Muscle layer of colon (tissue), 2 donors: ENCODE measurements at regions not wholly inside any gene's neighbourhood (a gene's known extent, or its start where the extent isn't known, plus 50 kb on each side); places are given as distances from the start of the nearest gene placed in this dataset.

Source experiments
- H3K27ac ChIP-seq: one replicate; pipeline ENCODE4 v1.7.0; 2013; ENCODE audit warnings: low read depth, mild to moderate bottlenecking, low read length, moderate library complexity
- H3K27me3 ChIP-seq, 2 donors: one replicate each; pipeline ENCODE4 v1.7.0; 2013; ENCODE audit warnings: low read length in 2 of 2, mild to moderate bottlenecking in 2 of 2; ENCODE audit not compliant: insufficient read depth in 2 of 2, control insufficient read depth in 1 of 2
- H3K36me3 ChIP-seq: one replicate; pipeline ENCODE4 v1.7.0; 2013; ENCODE audit warnings: mild to moderate bottlenecking, low read length; ENCODE audit not compliant: insufficient read depth
- H3K4me1 ChIP-seq: one replicate; pipeline ENCODE4 v1.7.0; 2013; ENCODE audit warnings: mild to moderate bottlenecking, low read length; ENCODE audit not compliant: insufficient read depth
- H3K4me3 ChIP-seq, 2 donors: one replicate each; pipeline ENCODE4 v1.7.0; 2013; ENCODE audit warnings: low read length in 2 of 2, low read depth in 1 of 2, mild to moderate bottlenecking in 1 of 2, moderate library complexity in 1 of 2
- H3K9ac ChIP-seq: one replicate; pipeline ENCODE4 v1.7.0; 2013; ENCODE audit warnings: low read length
- H3K9me3 ChIP-seq: one replicate; pipeline ENCODE4 v1.7.0; 2013; ENCODE audit warnings: mild to moderate bottlenecking, low read length
- donor health status: abdominal sarcoma.
- donor health status: Adenocarcinoma of cecum.

DNA sequence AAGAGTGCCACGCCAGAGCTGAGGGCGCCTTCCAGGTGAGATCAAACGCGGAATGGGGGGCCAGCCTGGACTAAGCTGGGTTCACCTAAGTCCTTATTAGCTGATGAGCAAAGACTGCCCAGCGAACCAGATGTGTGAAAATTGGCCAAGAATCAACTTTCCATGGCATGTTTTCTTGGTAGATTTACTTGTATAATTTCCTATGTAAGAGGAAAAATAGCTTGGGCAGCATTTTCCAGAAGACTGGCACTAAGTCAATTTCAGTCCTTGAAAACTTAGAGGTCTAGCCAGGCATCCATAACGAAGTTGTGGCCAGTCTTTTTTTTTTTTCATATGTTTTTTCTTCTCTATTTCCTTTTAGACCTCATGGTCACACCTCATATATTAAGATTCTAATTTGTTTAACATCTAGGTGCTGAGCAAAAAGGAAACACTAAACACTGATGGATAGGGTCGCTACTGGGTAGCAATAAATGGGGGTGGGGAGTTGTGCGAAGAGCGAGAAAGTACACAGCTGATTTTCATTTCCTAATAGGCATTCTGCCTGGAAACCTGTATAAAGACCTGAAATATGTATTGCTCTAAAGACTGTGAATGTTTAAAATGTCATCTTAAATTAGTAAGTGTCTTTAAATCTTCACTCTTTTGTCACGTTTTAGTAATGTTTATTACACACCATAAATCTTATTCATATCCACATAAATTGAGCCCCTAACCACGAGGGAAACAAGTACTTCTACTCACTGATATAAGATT is 188.8 kb downstream of the CD83 start:
- H3K27ac ChIP-seq: no peak overlapping the region
- no peaks in the 10 kb centered on the region for H3K27me3 ChIP-seq
- no peak overlapping the region for H3K4me3 ChIP-seq
- H3K36me3 ChIP-seq: no peaks in the 10 kb centered on the region
- H3K9ac ChIP-seq: no peak overlapping the region
- H3K9me3 ChIP-seq: no peaks in the 10 kb centered on the region
- H3K4me1 ChIP-seq: no peaks in the 10 kb centered on the region

DNA sequence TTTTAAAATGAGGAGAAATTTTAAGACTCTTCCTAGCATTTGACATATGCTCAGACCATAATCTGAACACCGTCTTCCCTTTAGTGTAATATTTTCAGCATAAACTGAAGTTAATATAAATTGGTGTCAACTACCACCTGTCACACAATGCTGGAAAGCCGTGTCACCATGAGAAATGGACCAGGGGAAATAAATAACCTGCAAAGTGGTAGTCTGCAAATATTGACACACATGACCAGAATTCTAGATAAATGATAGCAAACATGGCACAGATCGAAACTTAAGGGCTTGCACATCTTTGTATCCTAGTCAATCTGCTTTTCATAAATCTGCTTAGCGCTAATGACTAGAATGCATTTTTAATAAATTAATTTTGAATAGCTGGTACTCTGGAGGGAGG is 191.9 kb downstream of the CD83 start:
- H3K27me3 ChIP-seq: no peaks in the 10 kb centered on the region
- no peak overlapping the region for H3K9ac ChIP-seq
- no peak overlapping the region for H3K27ac ChIP-seq
- no peak overlapping the region for H3K4me3 ChIP-seq
- no peaks in the 10 kb centered on the region for H3K4me1 ChIP-seq
- no peaks in the 10 kb centered on the region for H3K36me3 ChIP-seq
- no peaks in the 10 kb centered on the region for H3K9me3 ChIP-seq

DNA sequence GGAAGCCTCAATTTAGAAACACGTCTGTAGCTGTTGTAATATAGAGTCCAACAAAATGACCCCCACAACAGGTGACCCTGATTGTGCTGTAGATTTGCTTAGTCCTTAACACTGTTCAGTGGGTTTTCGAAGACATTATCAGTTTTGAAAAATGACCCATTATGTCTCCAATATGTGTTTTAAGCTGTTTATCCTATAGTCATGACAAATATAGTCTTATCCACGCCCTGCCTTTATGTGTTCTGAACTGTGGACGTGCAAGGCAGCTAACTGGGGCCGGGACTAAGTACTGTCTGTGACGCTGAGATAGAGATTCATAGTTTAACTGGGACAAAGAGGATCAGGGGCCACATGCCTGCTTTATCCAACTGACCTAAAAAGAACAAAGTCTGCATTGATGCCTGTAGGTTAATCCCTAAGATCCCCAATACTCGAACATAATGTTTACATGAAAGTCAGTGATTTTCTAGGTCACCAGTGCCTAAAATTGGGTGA is 192.4 kb downstream of the CD83 start:
- Histone ChIP-seq H3K27ac (no peak overlapping the region), H3K4me3 (no peak overlapping the region), H3K9me3 (no peaks in the 10 kb centered on the region), H3K4me1 (no peaks in the 10 kb centered on the region), H3K36me3 (no peaks in the 10 kb centered on the region), H3K27me3 (no peaks in the 10 kb centered on the region), H3K9ac (no peak overlapping the region)

DNA sequence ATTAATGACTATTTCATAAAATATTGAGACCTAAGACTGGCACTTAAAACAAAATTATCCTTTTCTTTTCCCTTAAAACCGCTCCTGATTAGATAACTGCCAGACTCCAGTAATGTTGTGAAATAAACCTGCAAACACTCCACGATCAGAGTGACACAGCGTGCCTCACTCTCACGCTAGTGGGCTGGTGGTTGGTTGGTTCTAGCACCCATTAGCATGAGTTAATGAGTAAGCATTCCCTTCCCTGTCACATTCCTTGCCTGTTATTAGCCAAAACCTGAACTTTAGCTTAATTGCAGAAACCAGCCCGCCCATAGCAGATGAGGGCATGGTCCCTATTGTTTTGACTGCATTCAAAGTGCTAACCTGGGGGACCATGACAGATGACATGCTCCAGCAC is 193.4 kb downstream of the CD83 start:
- no peaks in the 10 kb centered on the region for H3K27me3 ChIP-seq
- no peak overlapping the region for H3K9ac ChIP-seq
- H3K4me1 ChIP-seq: no peaks in the 10 kb centered on the region
- H3K4me3 ChIP-seq: no peak overlapping the region
- H3K27ac ChIP-seq: no peak overlapping the region
- no peaks in the 10 kb centered on the region for H3K36me3 ChIP-seq
- no peaks in the 10 kb centered on the region for H3K9me3 ChIP-seq

DNA sequence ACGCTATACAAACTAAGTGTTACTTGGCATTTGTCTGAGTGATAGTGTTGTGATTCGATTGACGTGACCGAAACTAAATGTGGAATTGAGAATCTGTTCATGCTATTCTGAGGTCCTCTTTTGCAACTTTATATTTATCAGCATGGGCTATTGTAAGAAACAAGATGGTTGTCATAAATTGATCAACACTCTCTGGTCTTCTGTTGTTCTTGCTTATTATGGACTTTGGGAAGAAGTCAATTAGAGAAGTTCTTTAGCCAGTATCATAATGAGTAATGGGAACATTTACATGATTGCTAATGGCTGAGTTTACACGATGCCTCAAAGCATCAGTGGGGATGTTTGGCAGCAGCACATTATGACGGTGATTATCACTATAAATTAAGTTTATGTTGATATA is 195.0 kb downstream of the CD83 start:
- Histone ChIP-seq H3K4me1 (no peaks in the 10 kb centered on the region), H3K4me3 (no peak overlapping the region), H3K27me3 (no peaks in the 10 kb centered on the region), H3K9ac (no peak overlapping the region), H3K36me3 (no peaks in the 10 kb centered on the region), H3K9me3 (no peaks in the 10 kb centered on the region), H3K27ac (no peak overlapping the region)

DNA sequence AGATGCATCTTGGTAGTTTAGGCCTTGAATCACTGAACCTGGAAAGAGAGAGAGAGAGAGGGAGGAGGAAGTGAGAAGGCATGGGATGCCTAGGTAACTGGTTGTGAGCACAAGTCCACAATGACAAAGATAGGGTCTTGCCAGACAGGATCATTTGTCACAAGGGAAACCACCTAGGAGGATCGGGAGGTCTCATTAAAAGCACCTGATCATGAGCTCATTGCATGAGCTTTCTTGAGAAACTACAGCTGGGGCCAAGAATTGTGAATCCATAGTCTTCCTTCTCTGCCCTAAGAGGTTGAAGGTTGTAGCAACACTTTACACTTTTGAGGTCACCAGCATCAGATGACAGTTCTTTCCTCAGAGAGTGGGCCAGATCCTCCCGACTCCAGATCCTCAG is 195.7 kb downstream of the CD83 start:
- Histone ChIP-seq H3K4me3 (no peak overlapping the region), H3K36me3 (no peaks in the 10 kb centered on the region), H3K4me1 (no peaks in the 10 kb centered on the region), H3K27me3 (no peaks in the 10 kb centered on the region), H3K9ac (no peak overlapping the region), H3K9me3 (no peaks in the 10 kb centered on the region), H3K27ac (no peak overlapping the region)

DNA sequence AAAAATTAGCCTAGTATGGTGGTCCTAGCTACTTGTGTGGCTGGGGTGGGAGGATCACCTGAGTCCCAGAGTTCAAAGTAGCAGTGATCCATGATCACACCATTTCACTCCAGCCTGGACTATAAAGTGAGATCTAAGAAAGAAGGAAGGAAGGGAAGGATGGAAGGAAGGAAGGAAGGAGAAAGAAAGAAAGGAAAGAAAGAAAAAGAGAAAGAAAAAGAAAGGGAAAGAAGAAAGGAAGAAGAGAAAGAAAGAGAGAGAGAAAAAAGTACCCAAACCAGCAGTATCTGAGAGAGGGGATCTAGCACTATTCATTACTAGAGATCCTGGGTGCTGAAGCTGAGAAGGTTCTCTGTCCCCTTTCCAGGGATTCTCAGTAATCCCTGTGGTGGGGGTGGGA is 197.8 kb downstream of the CD83 start:
- no peaks in the 10 kb centered on the region for H3K4me1 ChIP-seq
- H3K36me3 ChIP-seq: no peaks in the 10 kb centered on the region
- H3K27me3 ChIP-seq: no peaks in the 10 kb centered on the region
- no peak overlapping the region for H3K9ac ChIP-seq
- H3K9me3 ChIP-seq: no peaks in the 10 kb centered on the region
- no peak overlapping the region for H3K4me3 ChIP-seq
- no peak overlapping the region for H3K27ac ChIP-seq

DNA sequence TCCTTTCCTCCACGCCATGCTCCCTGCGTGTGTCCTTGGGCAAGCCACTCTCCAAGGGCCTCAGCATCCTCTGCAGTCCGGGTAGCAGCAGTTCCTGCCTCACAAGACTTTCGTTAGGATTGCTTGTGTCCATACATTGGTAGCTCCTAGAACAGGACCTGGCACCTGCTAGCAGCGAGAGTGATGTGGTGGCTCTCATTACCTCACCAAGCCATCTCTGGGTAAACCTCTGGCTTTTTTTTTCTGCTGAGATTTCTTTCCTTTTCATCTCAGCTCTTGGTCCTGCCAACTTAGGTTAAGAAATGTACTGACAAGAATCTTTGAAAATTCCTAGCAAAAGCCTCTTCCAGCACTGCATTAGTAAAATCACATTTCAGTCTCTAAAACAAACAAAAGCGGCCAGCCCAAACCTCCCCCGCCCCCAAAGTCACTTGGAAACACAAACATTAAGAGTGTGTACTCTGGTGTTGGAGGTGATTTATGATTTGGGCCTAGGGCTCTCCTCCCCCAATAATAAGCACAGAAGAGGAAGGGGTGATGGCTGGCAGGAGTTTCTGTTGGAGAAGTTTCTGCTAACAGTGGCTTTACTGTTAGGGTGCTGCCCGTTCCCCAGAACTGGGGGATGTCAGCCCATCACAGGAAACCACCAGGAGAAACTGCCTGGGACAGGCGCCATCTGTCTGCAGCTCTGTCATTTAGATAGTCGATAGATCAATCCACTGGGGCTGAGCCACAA is 199.2 kb downstream of the CD83 start:
- Histone ChIP-seq H3K9me3 (no peaks in the 10 kb centered on the region), H3K4me3 (no peak overlapping the region), H3K27me3 (no peaks in the 10 kb centered on the region), H3K4me1 (no peaks in the 10 kb centered on the region), H3K9ac (no peak overlapping the region), H3K27ac (no peak overlapping the region), H3K36me3 (no peaks in the 10 kb centered on the region)

DNA sequence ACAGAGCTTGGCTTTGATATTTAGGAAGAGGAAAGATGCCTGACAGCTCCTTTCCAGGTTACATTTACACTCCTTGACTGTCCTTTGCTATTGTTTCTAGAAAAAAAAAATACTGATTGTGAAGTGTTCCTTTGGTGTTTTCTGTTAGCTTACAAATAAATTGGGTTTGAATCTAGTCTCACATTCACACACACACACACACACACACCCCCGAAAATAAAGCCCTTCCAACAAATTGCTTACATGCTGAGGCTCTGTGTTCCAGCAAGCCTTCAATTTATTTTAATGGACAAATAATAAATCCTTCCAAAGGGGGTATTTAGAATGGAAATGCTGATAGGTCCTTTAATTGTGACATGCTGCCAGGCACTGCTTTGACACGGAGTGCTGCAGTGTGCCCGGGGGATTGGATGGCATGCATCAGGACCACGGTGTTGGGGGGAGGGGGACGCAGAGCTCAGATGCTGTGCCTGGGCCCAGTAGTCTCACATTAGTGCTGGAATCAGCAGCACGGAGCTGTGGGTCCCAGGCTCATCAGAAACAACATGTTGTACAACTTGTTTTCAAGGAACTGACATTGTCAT is 199.9 kb downstream of the CD83 start:
- no peaks in the 10 kb centered on the region for H3K36me3 ChIP-seq

DNA sequence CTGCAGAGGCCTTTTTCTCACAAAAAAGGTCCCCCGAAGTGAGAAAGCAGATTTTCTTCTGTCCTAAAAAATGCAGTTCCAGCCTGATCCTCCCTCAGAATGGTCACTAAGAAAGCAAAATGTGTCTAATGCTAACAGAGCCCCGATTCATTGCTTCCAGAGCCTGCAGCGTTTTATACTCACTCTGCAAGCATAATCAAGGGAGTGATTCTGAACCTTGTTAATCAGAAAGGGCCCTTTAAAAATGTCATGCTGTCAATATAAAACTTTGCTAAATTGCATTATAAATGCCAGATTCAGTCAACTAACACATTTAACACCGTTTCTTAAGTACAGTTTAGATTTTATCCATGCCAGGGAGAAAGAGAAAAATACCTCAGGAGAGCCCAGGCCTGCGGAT is 202.8 kb downstream of the CD83 start:
- H3K9me3 ChIP-seq: no peaks in the 10 kb centered on the region
- no peaks in the 10 kb centered on the region for H3K4me1 ChIP-seq
- H3K9ac ChIP-seq: no peak overlapping the region
- H3K4me3 ChIP-seq: no peak overlapping the region
- no peaks in the 10 kb centered on the region for H3K27me3 ChIP-seq
- H3K27ac ChIP-seq: no peak overlapping the region
- H3K36me3 ChIP-seq: no peaks in the 10 kb centered on the region

More for the DNA sequence above, 199.9 kb downstream of the CD83 start:
- Histone ChIP-seq H3K27me3 (no peaks in the 10 kb centered on the region), H3K9me3 (no peaks in the 10 kb centered on the region), H3K27ac (no peak overlapping the region), H3K4me3 (no peak overlapping the region), H3K4me1 (no peaks in the 10 kb centered on the region), H3K9ac (no peak overlapping the region)

DNA sequence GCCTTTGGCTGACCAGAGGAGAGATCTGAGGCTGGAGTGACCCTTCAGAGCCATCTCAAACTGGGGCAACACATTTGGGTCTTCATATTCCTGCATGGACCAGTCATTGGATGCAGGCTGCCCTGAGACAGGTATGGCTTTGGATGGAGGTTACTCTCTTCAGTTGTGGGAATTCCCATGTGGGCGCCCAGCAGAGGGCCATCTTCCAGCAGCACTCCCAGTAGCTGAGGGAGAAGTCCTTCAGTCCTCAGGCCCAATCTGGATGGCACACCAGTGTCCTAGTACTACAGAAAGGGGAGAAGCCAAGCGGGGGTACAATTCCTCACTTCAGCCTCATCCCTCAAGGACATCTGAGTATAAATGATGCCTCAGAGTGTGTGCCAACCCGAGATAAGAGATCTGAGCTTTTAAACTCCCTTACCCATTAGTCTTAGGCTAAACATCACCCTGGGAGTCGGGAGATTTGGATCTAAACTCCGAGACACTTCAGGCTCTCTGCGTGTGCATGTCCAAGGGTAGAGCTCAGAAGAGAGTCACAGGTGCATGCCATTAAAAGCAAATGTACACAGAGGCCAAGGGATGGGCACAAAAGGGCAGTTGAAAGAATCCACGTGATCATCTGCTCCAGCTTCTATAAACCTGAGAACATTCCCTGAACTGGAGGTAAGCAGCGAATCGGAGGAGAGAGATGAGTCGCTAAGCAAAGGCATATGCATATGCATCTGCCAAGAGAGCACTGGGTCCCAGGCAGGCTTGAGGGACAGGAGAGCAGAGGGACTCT is 204.6 kb downstream of the CD83 start:
- no peak overlapping the region for H3K4me3 ChIP-seq
- H3K4me1 ChIP-seq: no peaks in the 10 kb centered on the region
- no peak overlapping the region for H3K27ac ChIP-seq
- H3K9me3 ChIP-seq: no peaks in the 10 kb centered on the region
- no peak overlapping the region for H3K9ac ChIP-seq
- H3K27me3 ChIP-seq: no peaks in the 10 kb centered on the region
- no peaks in the 10 kb centered on the region for H3K36me3 ChIP-seq
